Skeletal muscle cell (primary cell): ENCODE measurements at regions not wholly inside any gene's neighbourhood (a gene's known extent, or its start where the extent isn't known, plus 50 kb on each side); places are given as distances from the start of the nearest gene placed in this dataset.
"Not testable (repeated sequence)": the region's sequence is repeated elsewhere in the genome, so short reads cannot be mapped to it uniquely, and the experiment has no call there.

Experiments used
- DNase-seq: peaks from one replicate; pipeline ENCODE4 v3.0.0-alpha.2; 2010; ENCODE audit warnings: low read depth
- H3K4me3 ChIP-seq: 2 replicates; pipeline ENCODE4 v1.5.1; 2011; ENCODE audit warnings: low read depth, mild to moderate bottlenecking, control low read depth, low read length, moderate library complexity

DNA sequence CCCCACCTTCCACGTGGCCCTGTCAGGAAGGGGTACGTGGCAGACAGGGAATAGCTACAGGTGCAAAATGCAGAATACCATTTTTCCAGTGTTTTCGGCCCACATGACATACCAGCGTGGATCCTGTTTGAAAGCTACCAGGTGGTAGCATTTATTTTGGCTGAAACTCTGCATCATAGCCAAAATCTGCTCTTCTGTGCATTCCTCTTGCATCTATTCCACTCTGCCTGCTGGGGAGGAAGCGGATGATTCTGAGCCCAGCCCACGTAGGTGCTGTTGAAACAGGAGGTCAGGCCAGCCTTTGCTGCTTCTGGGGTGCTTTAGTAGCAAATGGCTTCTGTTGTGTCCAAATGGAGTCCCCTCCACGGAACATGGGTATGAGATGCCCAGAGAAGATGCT, 670.9 kb upstream of the EEF2KMT start:
- H3K4me3 ChIP-seq = no peak overlapping the region
- DNase-seq = no peak

GRCh38 chr16:5763176-5763575, 665.6 kb upstream of the EEF2KMT start:
- DNase-seq = no peak
- no peak overlapping the region for H3K4me3 ChIP-seq

DNA sequence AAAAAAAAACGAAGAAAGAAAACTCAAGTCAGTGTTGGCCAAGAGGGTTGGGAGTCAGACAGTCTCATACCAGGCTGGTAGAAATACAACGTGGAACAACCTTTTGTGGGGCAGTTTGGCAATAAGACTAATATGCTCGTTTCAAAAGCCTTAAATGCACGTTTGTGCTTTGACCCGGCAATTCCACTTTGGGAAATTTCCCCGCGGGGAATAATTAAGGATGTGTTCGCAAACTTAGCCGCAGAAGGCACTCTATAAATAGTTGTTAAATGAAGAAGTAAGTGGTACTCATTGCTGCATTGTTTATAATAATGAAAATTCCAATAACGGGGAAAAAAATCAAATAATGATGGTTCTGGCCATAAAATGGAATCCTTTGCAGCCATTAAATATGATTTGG, 664.8 kb upstream of the EEF2KMT start:
- DNase-seq = no peak
- H3K4me3 ChIP-seq = no peak overlapping the region

- DNase-seq = no peak
- H3K4me3 ChIP-seq = no peak overlapping the region
These were observed 664.0 kb upstream of the EEF2KMT start for GRCh38 chr16:5761592-5761991.

DNA sequence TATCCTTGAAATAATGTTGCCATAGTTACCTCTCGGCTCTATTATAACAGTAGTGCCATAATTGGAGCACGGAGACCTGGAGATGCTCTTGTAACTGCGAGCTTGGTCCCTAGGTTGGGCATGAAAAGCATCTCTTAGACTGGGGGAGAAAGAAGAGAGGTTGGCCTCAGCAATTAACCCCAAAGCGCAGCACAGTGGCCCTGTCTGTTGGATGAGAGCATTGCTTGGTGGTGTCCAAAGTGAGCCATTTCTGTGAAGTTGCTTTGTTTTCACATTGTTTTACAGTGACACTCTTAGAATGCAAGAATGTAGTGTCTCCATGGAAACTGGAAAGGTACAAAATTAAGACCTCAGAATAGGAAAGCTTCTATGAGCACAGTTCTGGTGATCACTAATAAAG, 660.7 kb upstream of the EEF2KMT start:
- DNase-seq = no peak

DNA sequence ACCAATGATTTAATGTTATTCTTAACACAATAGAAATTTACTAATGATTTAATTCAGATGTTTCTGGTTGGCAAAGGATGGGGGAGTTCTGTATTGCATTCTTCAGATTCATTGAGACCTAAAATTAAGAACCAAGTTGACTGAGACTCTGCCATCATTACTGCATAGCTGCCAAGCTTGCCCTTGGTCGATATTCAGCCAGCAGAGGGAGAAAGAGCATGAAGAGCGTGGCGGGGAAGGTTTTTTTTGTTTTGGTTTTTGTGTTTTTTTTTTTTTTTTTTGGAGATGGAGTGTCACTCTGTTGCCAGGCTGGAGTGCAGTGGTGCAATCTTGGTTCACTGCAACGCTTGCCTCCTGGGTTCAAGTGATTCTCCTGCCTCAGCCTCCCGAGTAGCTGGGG, 659.4 kb upstream of the EEF2KMT start:
- no peak overlapping the region for H3K4me3 ChIP-seq
- no peak for DNase-seq

More for the DNA sequence above, 660.7 kb upstream of the EEF2KMT start:
- H3K4me3 ChIP-seq = no peak overlapping the region

GRCh38 chr16:5753381-5753780, 655.8 kb upstream of the EEF2KMT start:
- DNase-seq = no peak

DNA sequence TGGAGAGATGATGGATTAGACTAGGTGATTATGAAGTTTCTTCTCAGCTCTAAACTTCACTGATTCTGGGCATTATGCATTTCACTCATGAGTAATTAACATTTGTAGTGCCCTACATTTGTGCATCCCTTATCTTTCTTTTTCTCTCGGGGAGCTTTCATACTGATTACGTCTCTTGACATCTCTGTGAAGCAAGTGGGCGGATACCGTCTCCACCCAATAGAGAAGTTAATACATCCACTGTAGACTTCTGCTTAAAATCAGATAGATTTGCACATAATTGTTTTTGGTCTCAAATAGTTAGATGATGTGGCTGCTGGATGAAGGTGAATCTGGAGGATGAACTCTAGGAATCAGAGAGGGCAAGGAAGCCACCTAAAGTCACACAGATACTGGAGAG, 653.6 kb upstream of the EEF2KMT start:
- no peak overlapping the region for H3K4me3 ChIP-seq
- DNase-seq = no peak

More at GRCh38 chr16:5753381-5753780, 655.8 kb upstream of the EEF2KMT start:
- H3K4me3 ChIP-seq = no peak overlapping the region

DNA sequence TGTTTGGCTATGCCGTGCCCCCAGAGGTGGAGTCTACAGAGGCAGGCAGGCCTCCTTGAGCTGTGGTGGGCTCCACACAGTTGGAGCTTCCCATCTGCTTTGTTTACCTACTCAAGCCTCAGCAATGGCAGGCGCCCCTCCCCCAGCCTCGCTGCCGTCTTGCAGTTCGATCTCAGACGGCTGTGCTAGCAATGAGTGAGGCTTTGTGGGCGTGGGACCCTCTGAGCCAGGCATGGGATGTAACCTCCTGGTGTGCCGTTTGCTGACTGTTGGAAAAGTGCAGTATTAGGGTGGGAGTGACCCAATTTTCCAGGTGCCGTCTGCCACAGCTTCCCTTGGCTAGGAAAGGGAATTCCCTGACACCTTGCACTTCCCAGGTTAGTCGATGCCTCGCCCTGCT, 652.8 kb upstream of the EEF2KMT start:
- DNase-seq, H3K4me3 ChIP-seq: not testable (repeated sequence)

DNA sequence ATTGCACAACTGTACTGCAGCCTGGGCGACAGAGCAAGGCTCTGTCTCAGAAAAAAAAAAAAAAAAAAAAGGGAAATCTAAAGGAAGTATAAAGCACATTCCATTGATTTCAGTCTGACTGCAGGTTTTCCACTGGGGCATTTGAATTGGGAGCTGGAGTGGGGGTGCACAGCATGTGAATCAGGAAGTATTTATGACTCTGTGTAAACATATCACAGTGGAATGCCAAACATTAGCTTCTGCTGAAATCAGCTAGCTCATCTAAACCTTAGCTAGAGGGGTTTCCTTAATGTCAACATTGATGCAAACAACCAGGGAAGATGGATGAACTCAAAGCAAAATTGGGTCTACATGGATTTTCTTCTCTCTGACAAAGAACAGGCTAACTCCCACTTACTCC, 641.0 kb upstream of the EEF2KMT start:
- no peak overlapping the region for H3K4me3 ChIP-seq
- DNase-seq = no peak

GRCh38 chr16:5736209-5736930, 638.8 kb upstream of the EEF2KMT start:
- H3K4me3 ChIP-seq = no peak overlapping the region
- DNase-seq = no peak

GRCh38 chr16:5735444-5735843, 637.8 kb upstream of the EEF2KMT start:
- H3K4me3 ChIP-seq = no peak overlapping the region
- DNase-seq = no peak

DNA sequence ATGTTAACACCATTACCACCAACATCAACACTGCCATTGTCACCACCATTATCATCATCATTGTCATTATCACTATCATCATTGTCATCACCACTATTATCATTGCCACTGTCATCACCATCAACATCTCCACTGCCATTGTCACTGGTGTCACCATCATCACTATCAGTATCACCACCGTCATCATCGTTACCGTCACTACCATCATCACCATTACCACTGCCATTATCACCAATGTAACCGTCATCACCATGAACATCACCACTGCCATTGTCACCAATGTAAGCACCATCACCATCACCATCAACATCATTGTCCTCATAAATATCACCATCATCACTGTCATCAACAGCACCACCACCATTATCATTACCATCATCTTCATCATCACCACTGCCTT, 633.2 kb upstream of the EEF2KMT start:
- DNase-seq = no peak
- H3K4me3 ChIP-seq = no peak overlapping the region

DNA sequence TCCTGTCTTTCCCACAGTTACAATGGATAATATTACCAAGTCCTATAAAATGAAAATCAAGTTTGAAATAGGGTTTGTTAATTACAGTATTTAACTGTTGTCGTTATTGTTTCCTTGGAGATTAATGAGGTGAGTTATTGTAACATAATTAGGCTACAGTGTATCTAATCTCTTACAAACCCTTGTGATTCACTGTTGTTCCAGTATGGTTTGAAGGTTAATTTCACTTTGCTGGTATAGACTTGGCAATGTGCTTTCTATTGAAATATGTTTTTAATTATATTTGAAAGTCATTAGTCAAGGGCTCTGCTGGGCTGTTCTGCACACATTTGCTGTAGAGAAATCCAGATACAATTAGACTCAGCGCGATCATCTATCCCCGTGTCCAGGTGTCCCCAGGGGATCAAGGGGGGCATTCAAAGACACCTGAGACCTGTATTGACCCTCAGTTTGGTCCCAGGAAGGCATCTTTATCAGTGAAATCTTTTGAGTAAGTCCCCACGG, 624.6 kb upstream of the EEF2KMT start:
- DNase-seq = no peak
- H3K4me3 ChIP-seq = no peak overlapping the region

- H3K4me3 ChIP-seq = no peak overlapping the region
- DNase-seq = no peak
These were observed 617.6 kb upstream of the EEF2KMT start for GRCh38 chr16:5715155-5715554.

GRCh38 chr16:5709889-5710288, 612.3 kb upstream of the EEF2KMT start:
- no peak for DNase-seq
- no peak overlapping the region for H3K4me3 ChIP-seq

GRCh38 chr16:5706211-5706610, 608.6 kb upstream of the EEF2KMT start:
- no peak for DNase-seq
- H3K4me3 ChIP-seq = no peak overlapping the region

DNA sequence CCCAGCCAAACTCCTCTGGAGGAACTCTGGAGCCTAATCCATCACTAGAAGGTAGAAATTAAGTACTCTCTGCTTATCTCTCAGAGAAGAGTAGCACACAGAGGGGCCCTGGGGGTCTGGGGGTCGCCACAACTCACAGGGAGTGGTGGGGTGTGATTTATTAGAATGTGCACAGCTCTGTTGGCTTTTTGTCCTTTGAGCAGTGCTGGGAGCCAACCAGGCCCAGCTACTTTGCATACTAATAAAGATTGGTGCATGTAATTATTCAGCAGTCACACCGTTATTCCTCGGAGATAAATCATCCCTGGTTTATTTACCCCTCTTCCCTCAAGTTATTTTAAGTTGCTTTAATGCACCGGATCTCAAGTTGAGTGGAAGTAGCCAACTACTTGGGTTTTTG, 606.7 kb upstream of the EEF2KMT start:
- no peak for DNase-seq
- no peak overlapping the region for H3K4me3 ChIP-seq

- H3K4me3 ChIP-seq = no peak overlapping the region
- no peak for DNase-seq
These were observed 595.8 kb upstream of the EEF2KMT start for GRCh38 chr16:5693426-5693825.

DNA sequence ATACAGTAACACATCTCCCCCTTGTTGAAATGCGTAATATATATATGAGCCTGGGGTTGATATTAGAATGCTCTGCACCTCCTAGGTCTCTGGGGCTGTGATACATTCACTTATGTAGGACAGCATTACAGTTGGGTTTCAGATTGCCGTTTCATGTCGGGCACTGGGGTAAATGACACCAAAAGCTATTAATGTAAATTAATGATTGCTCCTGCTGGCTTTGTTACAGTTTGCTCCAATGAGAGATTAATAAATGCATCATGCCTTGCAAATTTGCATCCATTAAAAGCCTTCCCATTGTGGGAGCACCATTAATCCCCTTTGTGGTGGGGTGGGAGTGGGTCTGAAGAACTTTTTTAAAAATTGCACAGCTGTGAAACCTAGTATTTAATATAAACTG, 584.4 kb upstream of the EEF2KMT start:
- DNase-seq = no peak
- H3K4me3 ChIP-seq = no peak overlapping the region

DNA sequence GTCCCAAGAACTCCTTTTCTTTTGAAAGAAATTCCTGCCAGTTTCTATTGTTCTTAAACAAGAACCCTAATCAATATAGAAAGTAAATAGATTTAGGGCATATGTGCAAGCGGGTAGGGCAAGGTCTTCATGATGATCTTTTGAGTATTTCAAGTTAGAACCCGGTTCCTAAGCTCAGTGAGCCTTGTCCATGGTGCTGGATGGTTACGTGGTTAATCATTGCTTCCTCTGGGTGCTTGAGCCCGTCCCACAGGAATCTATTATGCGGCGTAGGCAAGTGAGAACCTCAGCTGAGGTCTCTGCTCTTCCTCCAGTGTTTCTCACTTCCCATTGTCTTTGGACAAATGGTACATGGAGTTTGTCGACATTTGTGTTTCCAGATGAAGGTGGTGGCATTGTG, 580.8 kb upstream of the EEF2KMT start:
- no peak overlapping the region for H3K4me3 ChIP-seq
- DNase-seq = no peak

GRCh38 chr16:5671421-5671820, 573.8 kb upstream of the EEF2KMT start:
- no peak overlapping the region for H3K4me3 ChIP-seq
- DNase-seq = no peak
